GM12874 (cell line): ENCODE measurements at regions not wholly inside any gene's neighbourhood (a gene's known extent, or its start where the extent isn't known, plus 50 kb on each side); places are given as distances from the start of the nearest gene placed in this dataset.

Experiments
- TF ChIP-seq, protein P1 (sequence below): IDR thresholded peaks from 2 replicates; pipeline ENCODE4 v1.5.1; 2011; ENCODE audit warnings: low read depth, mild to moderate bottlenecking, control low read depth, low read length, moderate library complexity; ENCODE audit not compliant: insufficient read depth

DNA sequence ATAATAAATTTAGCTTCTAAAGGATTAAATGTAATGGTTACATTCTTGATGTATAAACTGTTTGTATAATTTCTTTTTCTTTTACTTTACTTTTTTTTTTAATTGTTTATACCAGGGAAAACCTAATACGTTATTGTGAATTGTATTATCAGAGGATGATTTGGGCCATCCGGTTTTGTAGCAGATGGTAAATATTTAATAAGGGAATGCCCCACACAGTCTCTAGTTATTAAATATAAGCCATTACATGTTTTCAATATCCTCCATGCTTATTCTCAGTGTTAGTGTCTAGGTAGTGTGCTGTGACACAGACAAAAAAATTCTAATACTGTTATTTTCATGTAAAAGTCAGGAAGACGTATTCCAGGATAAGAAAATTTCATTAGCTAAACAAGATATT lies 553.9 kb downstream of the ZNF804A start:
- TF ChIP-seq, protein P1, sequence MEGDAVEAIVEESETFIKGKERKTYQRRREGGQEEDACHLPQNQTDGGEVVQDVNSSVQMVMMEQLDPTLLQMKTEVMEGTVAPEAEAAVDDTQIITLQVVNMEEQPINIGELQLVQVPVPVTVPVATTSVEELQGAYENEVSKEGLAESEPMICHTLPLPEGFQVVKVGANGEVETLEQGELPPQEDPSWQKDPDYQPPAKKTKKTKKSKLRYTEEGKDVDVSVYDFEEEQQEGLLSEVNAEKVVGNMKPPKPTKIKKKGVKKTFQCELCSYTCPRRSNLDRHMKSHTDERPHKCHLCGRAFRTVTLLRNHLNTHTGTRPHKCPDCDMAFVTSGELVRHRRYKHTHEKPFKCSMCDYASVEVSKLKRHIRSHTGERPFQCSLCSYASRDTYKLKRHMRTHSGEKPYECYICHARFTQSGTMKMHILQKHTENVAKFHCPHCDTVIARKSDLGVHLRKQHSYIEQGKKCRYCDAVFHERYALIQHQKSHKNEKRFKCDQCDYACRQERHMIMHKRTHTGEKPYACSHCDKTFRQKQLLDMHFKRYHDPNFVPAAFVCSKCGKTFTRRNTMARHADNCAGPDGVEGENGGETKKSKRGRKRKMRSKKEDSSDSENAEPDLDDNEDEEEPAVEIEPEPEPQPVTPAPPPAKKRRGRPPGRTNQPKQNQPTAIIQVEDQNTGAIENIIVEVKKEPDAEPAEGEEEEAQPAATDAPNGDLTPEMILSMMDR = no peak

DNA sequence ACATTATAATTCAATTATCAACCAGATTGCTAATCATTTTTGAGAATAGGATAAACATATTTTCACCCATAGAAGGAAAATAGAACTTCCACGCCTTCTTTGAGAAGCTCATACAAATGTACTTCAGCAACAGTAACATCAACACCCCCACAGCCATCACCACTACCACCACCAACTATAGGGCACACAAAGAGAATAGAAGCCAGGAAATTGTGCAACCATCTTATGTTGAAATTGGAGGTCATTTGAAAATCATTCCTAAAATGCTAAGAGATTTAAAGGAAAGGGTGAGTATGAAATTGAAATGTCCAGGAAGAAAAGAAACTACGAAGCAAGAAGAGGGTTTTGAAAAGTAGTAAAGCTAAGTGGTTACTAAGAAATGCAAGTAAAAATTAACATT lies 563.4 kb downstream of the ZNF804A start:
- TF ChIP-seq, protein P1 = no peak

DNA sequence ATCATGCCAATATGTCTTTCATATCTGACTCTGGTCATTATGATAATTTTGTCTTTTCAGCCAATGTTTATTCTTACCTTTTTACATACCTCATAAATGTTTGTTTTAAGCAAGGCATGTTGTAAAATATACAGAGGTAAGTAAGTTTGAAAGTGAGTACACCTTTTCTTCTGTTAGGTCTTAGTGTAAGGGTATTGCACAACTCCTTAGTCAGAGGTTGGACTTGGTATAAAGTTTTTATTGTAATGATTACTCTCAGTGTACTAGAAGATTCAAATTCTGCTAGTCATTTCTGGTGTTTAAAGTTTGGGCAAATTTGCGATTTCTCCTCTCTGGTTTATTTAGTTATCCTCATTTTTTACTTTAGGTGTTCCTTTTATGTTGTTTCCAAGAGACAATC lies 564.3 kb upstream of the FSIP2 start:
- TF ChIP-seq, protein P1 = no peak

DNA sequence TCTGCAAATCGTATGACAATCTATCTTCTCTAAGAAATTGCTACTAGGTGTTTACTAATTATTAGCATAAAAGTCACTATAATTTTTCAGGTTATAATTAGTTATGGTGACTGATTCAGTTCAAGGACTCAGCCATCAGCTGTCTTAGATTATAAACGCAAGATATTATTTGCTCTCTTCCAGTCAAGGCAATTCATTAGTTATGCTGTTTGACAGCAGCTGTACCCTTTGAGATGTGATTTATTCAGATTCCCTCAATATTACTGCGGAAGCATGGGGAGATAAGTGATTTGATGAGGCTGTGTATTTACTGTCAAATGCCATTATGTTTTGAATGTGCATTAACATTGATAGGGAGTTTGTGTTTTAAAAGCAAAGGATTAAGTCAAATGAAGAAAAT lies 558.9 kb upstream of the FSIP2 start:
- TF ChIP-seq, protein P1 = no peak

DNA sequence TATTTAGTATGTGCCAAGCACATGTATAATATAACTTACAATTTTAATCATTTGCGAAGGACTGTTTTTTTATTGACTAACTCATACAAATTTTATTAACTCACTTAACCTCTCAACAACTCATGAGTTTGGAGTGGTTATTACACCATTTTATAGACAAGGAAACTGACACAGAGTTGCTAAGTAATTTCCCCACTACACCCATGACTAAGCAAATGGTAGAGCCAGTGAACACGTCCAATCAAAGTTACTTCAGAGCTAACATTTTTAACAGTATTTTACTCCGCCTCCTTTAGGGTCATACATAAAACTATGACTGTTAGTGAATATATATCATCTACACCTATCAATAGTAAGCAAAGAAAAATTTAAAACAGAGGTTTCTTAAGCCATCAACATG lies 556.7 kb upstream of the FSIP2 start:
- TF ChIP-seq, protein P1 = no peak

DNA sequence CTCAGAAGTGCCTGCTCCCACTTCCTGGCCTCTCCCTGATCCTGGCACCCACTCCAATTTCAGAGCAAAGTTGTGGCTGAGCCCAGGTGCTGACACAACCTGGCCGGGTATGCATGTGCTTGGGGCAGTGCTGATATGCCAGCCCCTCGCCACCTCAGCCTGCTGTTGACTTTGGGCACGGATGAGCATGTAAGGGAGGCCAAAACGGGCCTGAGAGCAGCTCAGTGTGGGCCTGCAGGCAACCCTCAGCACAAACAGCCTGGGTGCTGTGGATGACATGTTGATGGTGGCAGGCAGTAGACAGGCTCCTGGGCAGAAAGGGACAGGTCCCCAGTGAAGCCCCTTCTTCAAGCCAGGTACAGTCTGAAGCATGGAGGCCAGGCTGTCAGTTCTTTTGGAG lies 553.6 kb upstream of the FSIP2 start:
- TF ChIP-seq, protein P1 = no peak

DNA sequence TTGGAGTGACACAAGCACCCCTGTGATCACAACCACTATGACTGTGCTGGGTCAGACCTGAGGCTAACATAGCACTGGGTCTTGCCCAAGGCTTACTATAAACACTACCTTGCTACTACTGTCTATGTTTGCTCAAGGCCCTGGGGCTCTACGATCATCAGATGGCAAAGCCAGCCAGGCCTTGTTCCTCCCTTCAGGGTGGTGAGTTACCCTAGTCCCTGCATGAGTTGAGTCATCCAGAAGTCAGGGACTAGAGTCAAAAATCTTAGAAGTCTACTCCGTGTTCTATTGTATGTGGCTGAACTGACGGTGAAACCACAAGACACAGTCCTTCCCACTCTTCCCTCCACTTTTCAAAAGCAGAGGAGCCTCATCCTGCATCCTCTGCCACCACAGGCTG lies 551.2 kb upstream of the FSIP2 start:
- TF ChIP-seq, protein P1 = no peak

DNA sequence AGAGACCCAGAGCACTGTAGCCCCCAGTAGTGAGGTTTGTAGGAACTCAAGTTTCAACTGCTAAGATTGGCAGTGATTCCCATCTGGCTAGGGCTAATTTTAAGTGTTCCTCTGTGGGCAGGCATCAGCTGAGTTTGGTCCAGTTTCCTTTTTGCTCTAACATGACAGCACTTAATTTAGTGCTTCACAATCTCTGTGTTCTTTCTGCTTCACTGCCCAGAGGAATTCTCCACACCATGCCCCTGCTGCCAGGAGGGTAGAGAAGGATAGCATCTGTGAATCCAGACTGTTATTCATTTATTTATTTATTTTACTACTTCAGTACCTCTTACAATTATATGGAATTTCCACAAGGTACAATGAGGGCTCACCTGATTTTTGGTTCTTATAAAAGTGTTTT lies 549.9 kb upstream of the FSIP2 start:
- TF ChIP-seq, protein P1 = no peak
